ENCODE measurements at regions not wholly inside any gene's neighbourhood (a gene's known extent, or its start where the extent isn't known, plus 50 kb on each side); places are given as distances from the start of the nearest gene placed in this dataset.

DNA sequence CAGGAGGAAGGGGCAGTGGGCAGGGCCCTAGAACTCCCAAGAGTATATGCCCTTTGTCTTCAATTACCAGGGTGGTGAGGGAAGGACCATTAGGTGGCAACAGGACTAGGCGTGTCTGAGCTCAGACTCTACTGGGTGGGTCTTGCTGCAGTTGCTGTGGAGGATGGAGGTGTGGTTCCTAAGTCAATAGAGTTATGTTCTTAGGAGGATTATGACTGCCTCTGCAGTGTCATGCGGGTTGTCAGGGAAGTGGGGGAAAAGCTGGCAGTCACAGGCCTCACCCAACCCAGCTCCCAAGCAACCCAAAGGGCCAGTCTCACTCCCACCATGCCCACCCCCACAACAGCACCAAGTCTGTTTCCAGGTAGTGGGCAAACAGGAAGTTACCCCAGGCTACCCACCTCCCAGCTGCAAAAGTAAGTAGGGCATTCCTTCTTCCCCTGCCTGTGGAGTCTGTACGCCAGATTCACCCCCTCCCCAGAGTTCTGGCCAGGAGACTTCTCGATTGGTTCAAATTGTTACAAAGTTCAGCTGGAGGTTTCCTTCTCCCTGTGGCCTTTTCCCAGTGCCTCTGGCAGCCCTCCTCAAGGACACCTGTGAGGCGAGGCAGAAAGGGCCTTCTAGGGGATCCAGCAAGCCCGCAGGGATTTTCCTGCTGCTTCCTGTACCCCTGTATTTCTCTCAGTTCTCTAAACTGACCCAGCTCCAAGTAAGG, 145.3 kb downstream of the HINT1 start:
- DNase-seq, result no peak

GRCh38 chr5:131019111-131019510, 145.9 kb downstream of the HINT1 start:
- intact Hi-C loops (cut with DNase I), result no loop called here
- no peaks in the 10 kb centered on the region for H3K27me3 ChIP-seq
- no peaks in the 10 kb centered on the region for H3K4me1 ChIP-seq (replicated peaks in 1 of 2)
- H3K27ac ChIP-seq, result no peak overlapping the region
- no peaks in the 10 kb centered on the region for H3K36me3 ChIP-seq (replicated peaks in 1 of 2)
- TF ChIP-seq POLR2A (IDR thresholded peaks at IDR 0.05) (no peak), CTCF (IDR thresholded peaks at IDR 0.05) (no peak)
- peaks cover 0 to 3% (median 0%) of the 10 kb centered on the region in 3 donors for H3K9me3 ChIP-seq (replicated peaks in 1 of 3)
- H3K4me3 ChIP-seq, result no peak overlapping the region
- DNase-seq, result no peak
- WGBS, 4 donors, result 43 to 65% (median 55%) methylated on average over 1 of the region's 1 CpG

More for the DNA sequence above, 145.3 kb downstream of the HINT1 start:
- Histone ChIP-seq H3K4me3 (no peak overlapping the region), H3K27ac (no peak overlapping the region), H3K36me3 (replicated peaks in 1 of 2) (no peaks in the 10 kb centered on the region), H3K27me3 (no peaks in the 10 kb centered on the region), H3K4me1 (replicated peaks in 1 of 2) (no peaks in the 10 kb centered on the region), H3K9me3 (replicated peaks in 1 of 3) (peaks cover 0 to 3% (median 0%) of the 10 kb centered on the region in 3 donors)
- intact Hi-C loops (cut with DNase I), result no loop called here
- WGBS, 4 donors, result 64 to 69% (median 67%) methylated on average over 5 to 6 of the region's 6 CpGs
- TF ChIP-seq POLR2A (IDR thresholded peaks at IDR 0.05), result no peak
- TF ChIP-seq CTCF (IDR thresholded peaks at IDR 0.05), result no peak

DNA sequence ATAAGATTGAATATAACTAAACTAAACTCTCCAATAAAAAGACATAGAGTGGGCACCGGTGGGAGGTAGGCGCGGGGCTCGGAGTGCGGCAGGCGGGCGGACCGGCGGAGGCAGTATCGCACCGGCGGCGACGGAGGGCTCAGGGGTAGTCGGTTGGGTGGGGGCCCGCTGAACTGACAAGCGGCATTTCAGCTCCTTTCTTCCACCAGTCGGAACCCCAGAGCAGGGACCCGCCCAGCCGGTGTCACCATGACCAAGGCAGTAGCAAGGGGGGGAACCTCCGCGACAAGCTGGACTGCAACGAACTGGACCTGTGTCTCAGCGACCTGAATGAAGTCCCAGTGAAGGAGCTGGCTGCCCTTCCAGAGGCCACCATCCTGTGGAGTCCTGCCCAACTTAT, 156.7 kb downstream of the HINT1 start:
- Histone ChIP-seq H3K9me3 (replicated peaks in 1 of 3) (no peaks in the 10 kb centered on the region), H3K4me1 (replicated peaks in 1 of 2) (no peaks in the 10 kb centered on the region), H3K4me3 (no peak overlapping the region), H3K27ac (no peak overlapping the region), H3K36me3 (replicated peaks in 1 of 2) (no peaks in the 10 kb centered on the region), H3K27me3 (no peaks in the 10 kb centered on the region)
- TF ChIP-seq POLR2A (IDR thresholded peaks at IDR 0.05) (no peak), CTCF (IDR thresholded peaks at IDR 0.05) (no peak)
- WGBS, 4 donors, result 74 to 91% (median 83%) methylated on average over 19 to 24 of the region's 24 CpGs
- DNase-seq, result no peak
- intact Hi-C loops (cut with DNase I), result no loop called here

- intact Hi-C loops (cut with DNase I), result no loop called here
These were observed 158.9 kb downstream of the HINT1 start for GRCh38 chr5:131005963-131006684.

More at GRCh38 chr5:131005963-131006684, 158.9 kb downstream of the HINT1 start:
- H3K4me1 ChIP-seq (replicated peaks in 1 of 2), result no peaks in the 10 kb centered on the region
- WGBS, 4 donors, result 42 to 58% (median 51%) methylated on average over 3 of the region's 3 CpGs
- no peak for DNase-seq
- H3K36me3 ChIP-seq (replicated peaks in 1 of 2), result no peaks in the 10 kb centered on the region
- TF ChIP-seq POLR2A (IDR thresholded peaks at IDR 0.05) (no peak), CTCF (IDR thresholded peaks at IDR 0.05) (peak in 3 of 6 experiments; percentile 8 to 18 (median 11))
- H3K4me3 ChIP-seq, result no peak overlapping the region
- no peak overlapping the region for H3K27ac ChIP-seq
- no peaks in the 10 kb centered on the region for H3K27me3 ChIP-seq
- H3K9me3 ChIP-seq (replicated peaks in 1 of 3), result no peaks in the 10 kb centered on the region
